H9 (cell line): ENCODE measurements at regions not wholly inside any gene's neighbourhood (a gene's known extent, or its start where the extent isn't known, plus 50 kb on each side); places are given as distances from the start of the nearest gene placed in this dataset.

Source experiments
- DNase-seq: peaks from one replicate; pipeline ENCODE4 v3.0.0-alpha.2; 2017
- H2AFZ ChIP-seq: one replicate; pipeline ENCODE4 v1.6.1; 2013; ENCODE audit warnings: mild to moderate bottlenecking, low read length, control low read depth, moderate library complexity
- H2AK5ac ChIP-seq: 2 replicates; pipeline ENCODE4 v1.6.1; 2013; ENCODE audit warnings: low read length, control low read depth, mixed read lengths; ENCODE audit not compliant: insufficient read length
- H2BK120ac ChIP-seq: one replicate; pipeline ENCODE4 v1.6.1; 2013; ENCODE audit warnings: low read depth, mild to moderate bottlenecking, low read length, control low read depth, inconsistent platforms; ENCODE audit not compliant: poor library complexity, severe bottlenecking
- H2BK12ac ChIP-seq: 2 replicates; pipeline ENCODE4 v1.6.1; 2013; ENCODE audit warnings: low read length, control low read depth, mixed read lengths, low read depth; ENCODE audit not compliant: insufficient read length
- H2BK15ac ChIP-seq: 2 replicates; pipeline ENCODE4 v1.6.1; 2013; ENCODE audit warnings: low read depth, low read length, control low read depth
- H2BK20ac ChIP-seq: one replicate; pipeline ENCODE4 v1.6.1; 2013; ENCODE audit warnings: low read depth, mild to moderate bottlenecking, low read length, control low read depth, inconsistent platforms; ENCODE audit not compliant: poor library complexity, severe bottlenecking
- H2BK5ac ChIP-seq: 2 replicates; pipeline ENCODE4 v1.6.1; 2013; ENCODE audit warnings: low read length, control low read depth, mixed read lengths; ENCODE audit not compliant: insufficient read length
- H3K14ac ChIP-seq: 2 replicates; pipeline ENCODE4 v1.6.1; 2013; ENCODE audit warnings: low read length, control low read depth; ENCODE audit not compliant: insufficient read depth
- H3K18ac ChIP-seq: 2 replicates; pipeline ENCODE4 v1.6.1; 2013; ENCODE audit warnings: low read depth, mild to moderate bottlenecking, mixed read lengths, low read length, control low read depth; ENCODE audit not compliant: insufficient read length
- H3K23ac ChIP-seq: 2 replicates; pipeline ENCODE4 v1.6.1; 2013; ENCODE audit warnings: low read length, control low read depth, mixed read lengths, low read depth; ENCODE audit not compliant: insufficient read length
- H3K23me2 ChIP-seq: 2 replicates; pipeline ENCODE4 v1.6.1; 2013; ENCODE audit warnings: low read depth, mild to moderate bottlenecking, mixed read lengths, low read length, control low read depth; ENCODE audit not compliant: insufficient read length, poor library complexity, severe bottlenecking
- H3K27ac ChIP-seq: 2 replicates; pipeline ENCODE4 v1.5.1; 2013; ENCODE audit warnings: low read length, control low read depth, mixed read lengths, low read depth; ENCODE audit not compliant: insufficient read length
- H3K27me3 ChIP-seq: 2 replicates; pipeline ENCODE4 v1.6.1; 2013; ENCODE audit warnings: low read length, control low read depth, inconsistent platforms; ENCODE audit not compliant: insufficient read depth
- H3K4ac ChIP-seq: 2 replicates; pipeline ENCODE4 v1.6.1; 2013; ENCODE audit warnings: low read depth, mild to moderate bottlenecking, control low read depth, inconsistent platforms, low read length, moderate library complexity
- H3K4me1 ChIP-seq: 2 replicates; pipeline ENCODE4 v1.6.1; 2013; ENCODE audit warnings: low read length, control low read depth, inconsistent platforms; ENCODE audit not compliant: insufficient read depth
- H3K4me2 ChIP-seq: 2 replicates; pipeline ENCODE4 v1.6.1; 2013; ENCODE audit warnings: low read length, control low read depth, mixed read lengths; ENCODE audit not compliant: insufficient read length, insufficient read depth
- H3K56ac ChIP-seq: 2 replicates; pipeline ENCODE4 v1.6.1; 2013; ENCODE audit warnings: low read depth, mild to moderate bottlenecking, mixed read lengths, low read length, control low read depth; ENCODE audit not compliant: insufficient read length
- H3K79me1 ChIP-seq: 2 replicates; pipeline ENCODE4 v1.6.1; 2013; ENCODE audit warnings: low read depth, mild to moderate bottlenecking, moderate library complexity, low read length, control low read depth, inconsistent platforms; ENCODE audit not compliant: insufficient read depth, poor library complexity, severe bottlenecking
- H3K79me2 ChIP-seq: 2 replicates; pipeline ENCODE4 v1.6.1; 2013; ENCODE audit warnings: low read length, control low read depth, inconsistent platforms; ENCODE audit not compliant: insufficient read depth
- H3K9ac ChIP-seq: 2 replicates; pipeline ENCODE4 v1.6.1; 2013; ENCODE audit warnings: low read length, control low read depth, mixed read lengths; ENCODE audit not compliant: insufficient read length; ENCODE audit errors: extremely low read depth
- H3K9me3 ChIP-seq: one replicate; pipeline ENCODE4 v1.6.1; 2013; ENCODE audit warnings: low read depth, low read length, inconsistent platforms; ENCODE audit not compliant: control insufficient read depth
- H3T11ph ChIP-seq: one replicate; pipeline ENCODE4 v1.6.1; 2013; ENCODE audit warnings: mild to moderate bottlenecking, low read length, control low read depth, inconsistent platforms
- H4K20me1 ChIP-seq: one replicate; pipeline ENCODE4 v1.6.1; 2013; ENCODE audit not compliant: control insufficient read depth, insufficient read length, insufficient read depth
- H4K5ac ChIP-seq: 2 replicates; pipeline ENCODE4 v1.6.1; 2013; ENCODE audit warnings: low read depth, mild to moderate bottlenecking, mixed read lengths, low read length, control low read depth; ENCODE audit not compliant: insufficient read length
- H4K8ac ChIP-seq: replicated peaks from 2 replicates; pipeline ENCODE4 v1.6.1; 2013; ENCODE audit warnings: low read length, control low read depth, mixed read lengths, low read depth; ENCODE audit not compliant: insufficient read length
- H4K91ac ChIP-seq: 2 replicates; pipeline ENCODE4 v1.6.1; 2013; ENCODE audit warnings: low read depth, mild to moderate bottlenecking, moderate library complexity, mixed read lengths, low read length, control low read depth; ENCODE audit not compliant: insufficient read length
- H3K27ac Mint-ChIP-seq, 3 experiments: 2 replicates in 2 of 3; 3 replicates in 1 of 3; pipeline ENCODE4 v1.8.0; 2020 to 2021; ENCODE audit warnings: mixed read lengths in 3 of 3, mild to moderate bottlenecking in 1 of 3, moderate library complexity in 1 of 3
- H3K27me3 Mint-ChIP-seq: 2 replicates; pipeline ENCODE4 v1.8.0; 2021; ENCODE audit warnings: low read depth, mild to moderate bottlenecking, moderate library complexity, mixed read lengths
- H3K36me3 Mint-ChIP-seq, 3 experiments: 2 replicates in 2 of 3; 3 replicates in 1 of 3; pipeline ENCODE4 v1.8.0; 2020 to 2021; ENCODE audit warnings: low read depth in 3 of 3, mixed read lengths in 3 of 3; ENCODE audit not compliant: insufficient read depth in 1 of 3
- H3K4me1 Mint-ChIP-seq, 2 experiments: 2 replicates each; pipeline ENCODE4 v1.8.0; 2020; ENCODE audit warnings: mixed read lengths in 2 of 2
- H3K4me3 Mint-ChIP-seq, 2 experiments: 2 replicates in 1 of 2; 3 replicates in 1 of 2; pipeline ENCODE4 v1.8.0; 2020 to 2021; ENCODE audit warnings: mild to moderate bottlenecking in 2 of 2, mixed read lengths in 2 of 2, moderate library complexity in 1 of 2
- H3K9me3 Mint-ChIP-seq, 2 experiments: 2 replicates in 1 of 2; 3 replicates in 1 of 2; pipeline ENCODE4 v1.8.0; 2020; ENCODE audit warnings: mild to moderate bottlenecking in 2 of 2, mixed read lengths in 2 of 2, moderate library complexity in 1 of 2
- CTCF ChIP-seq: fragments of 200-600 bp; sonication (generic); conservative IDR thresholded peaks from 3 replicates; pipeline ENCODE4 v1.8.0; 2021; ENCODE audit warnings: antibody characterized with exemption, mild to moderate bottlenecking
- WGBS: extraction: QIAGEN DNeasy Blood & Tissue Kit; methylation state at CpG from one replicate; pipeline ENCODE4 v1.1.7; 2013; ENCODE audit warnings: missing lambda C conversion rate, low lambda C conversion rate, mixed read lengths; ENCODE audit not compliant: insufficient read length; ENCODE audit errors: extremely low coverage; 5-methylcytosine and 5-hydroxymethylcytosine counted together

- no peak overlapping the region for H2BK120ac ChIP-seq
- no peak overlapping the region for H2AK5ac ChIP-seq
- no peak overlapping the region; a peak in 1 of 7 replicates for H3K27ac Mint-ChIP-seq
- H4K20me1 ChIP-seq = no peaks in the 10 kb centered on the region
- H3K79me2 ChIP-seq = no peaks in the 10 kb centered on the region
- no peak overlapping the region for H3K4me3 Mint-ChIP-seq
- H3K23ac ChIP-seq = no peak overlapping the region
- TF ChIP-seq CTCF = no peak
- no peaks in the 10 kb centered on the region for H3K27me3 ChIP-seq
- H3K4ac ChIP-seq = no peak overlapping the region
- no peaks in the 10 kb centered on the region for H3K23me2 ChIP-seq
- no peak overlapping the region for H3T11ph ChIP-seq
- H3K27me3 Mint-ChIP-seq = no peaks in the 10 kb centered on the region; the same call in 1 of the 2 replicates
- H3K9me3 Mint-ChIP-seq = no peaks in the 10 kb centered on the region
- no peak overlapping the region for H4K5ac ChIP-seq
- H3K9ac ChIP-seq = no peak overlapping the region
- H3K14ac ChIP-seq = no peak overlapping the region
- no peak overlapping the region for H3K56ac ChIP-seq
- H2BK5ac ChIP-seq = no peak overlapping the region
- no peak overlapping the region for H4K8ac ChIP-seq
- no peak overlapping the region for H4K91ac ChIP-seq
- no peak overlapping the region for H2AFZ ChIP-seq
- H3K4me2 ChIP-seq = no peak overlapping the region
- no peaks in the 10 kb centered on the region for H3K36me3 Mint-ChIP-seq
- no peak for DNase-seq
- no peaks in the 10 kb centered on the region for H3K79me1 ChIP-seq
- peaks cover 2 to 3% of the 10 kb centered on the region in 2 experiments; a peak in 2 of 4 replicates for H3K4me1 Mint-ChIP-seq
- no peak overlapping the region for H3K18ac ChIP-seq
- H3K9me3 ChIP-seq = no peaks in the 10 kb centered on the region
- no peak overlapping the region for H2BK15ac ChIP-seq
- no peaks in the 10 kb centered on the region for H3K4me1 ChIP-seq
- no peak overlapping the region for H2BK12ac ChIP-seq
- H2BK20ac ChIP-seq = no peak overlapping the region
- no CpG with 5 or more reads among the region's 5 CpGs for WGBS
- H3K27ac ChIP-seq = no peak overlapping the region
These were observed 487.6 kb downstream of the COG6 start for GRCh38 chr13:40143106-40143505.
